Trophoblast cell (in vitro differentiated cells and primary cell): ENCODE measurements at regions not wholly inside any gene's neighbourhood (a gene's known extent, or its start where the extent isn't known, plus 50 kb on each side); places are given as distances from the start of the nearest gene placed in this dataset.

Experiments used
- DNase-seq, 2 donors: peaks; one replicate each; pipeline ENCODE4 v3.0.0-alpha.2; 2016
- H2AFZ ChIP-seq: 2 replicates; pipeline ENCODE4 v1.6.1; 2013; ENCODE audit warnings: low read length, moderate library complexity, mild to moderate bottlenecking; ENCODE audit not compliant: insufficient read depth, poor library complexity
- H2AK5ac ChIP-seq: 2 replicates; pipeline ENCODE4 v1.6.1; 2013; ENCODE audit warnings: mild to moderate bottlenecking, low read length
- H2BK120ac ChIP-seq: 2 replicates; pipeline ENCODE4 v1.6.1; 2013; ENCODE audit warnings: low read length, mild to moderate bottlenecking, moderate library complexity; ENCODE audit not compliant: insufficient read depth, poor library complexity
- H2BK12ac ChIP-seq: 2 replicates; pipeline ENCODE4 v1.6.1; 2013; ENCODE audit warnings: mild to moderate bottlenecking, low read length, moderate library complexity
- H2BK5ac ChIP-seq: 2 replicates; pipeline ENCODE4 v1.6.1; 2013; ENCODE audit warnings: low read length, low read depth, moderate library complexity, mild to moderate bottlenecking; ENCODE audit not compliant: poor library complexity
- H3K14ac ChIP-seq: 2 replicates; pipeline ENCODE4 v1.6.1; 2013; ENCODE audit warnings: mild to moderate bottlenecking, low read length
- H3K18ac ChIP-seq: 2 replicates; pipeline ENCODE4 v1.6.1; 2013; ENCODE audit warnings: mild to moderate bottlenecking, low read length
- H3K23ac ChIP-seq: 2 replicates; pipeline ENCODE4 v1.6.1; 2013; ENCODE audit warnings: low read length
- H3K27ac ChIP-seq: 2 replicates; pipeline ENCODE4 v1.5.1; 2013; ENCODE audit warnings: low read depth, mild to moderate bottlenecking, inconsistent platforms, low read length, moderate library complexity
- H3K27me3 ChIP-seq: 2 replicates; pipeline ENCODE4 v1.6.1; 2013; ENCODE audit warnings: inconsistent platforms, mild to moderate bottlenecking, low read length, moderate library complexity; ENCODE audit not compliant: insufficient read depth
- H3K36me3 ChIP-seq, 2 experiments: 1 replicate in 1 of 2; 2 replicates in 1 of 2; pipeline ENCODE4 v1.6.1; 2013; ENCODE audit warnings: low read length in 2 of 2, mild to moderate bottlenecking in 2 of 2, moderate library complexity in 1 of 2; ENCODE audit not compliant: insufficient read depth in 2 of 2, control insufficient read depth in 1 of 2
- H3K4ac ChIP-seq: 2 replicates; pipeline ENCODE4 v1.6.1; 2013; ENCODE audit warnings: low read depth, mild to moderate bottlenecking, low read length, moderate library complexity
- H3K4me1 ChIP-seq, 2 experiments: 1 replicate in 1 of 2; 2 replicates in 1 of 2; pipeline ENCODE4 v1.6.1; 2013; ENCODE audit warnings: low read length in 2 of 2, mild to moderate bottlenecking in 2 of 2, moderate library complexity in 1 of 2; ENCODE audit not compliant: insufficient read depth in 2 of 2, control insufficient read depth in 1 of 2
- H3K4me2 ChIP-seq: 2 replicates; pipeline ENCODE4 v1.6.1; 2013; ENCODE audit warnings: inconsistent platforms, mild to moderate bottlenecking, low read length, moderate library complexity
- H3K4me3 ChIP-seq: 2 replicates; pipeline ENCODE4 v1.5.1; 2013; ENCODE audit warnings: mild to moderate bottlenecking, low read depth, low read length, inconsistent platforms
- H3K79me1 ChIP-seq: one replicate; pipeline ENCODE4 v1.6.1; 2013; ENCODE audit warnings: low read length
- H3K79me2 ChIP-seq: 2 replicates; pipeline ENCODE4 v1.6.1; 2013; ENCODE audit warnings: low read length, mild to moderate bottlenecking; ENCODE audit not compliant: control insufficient read depth, insufficient read depth, poor library complexity
- H3K9ac ChIP-seq: 2 replicates; pipeline ENCODE4 v1.6.1; 2013; ENCODE audit warnings: mild to moderate bottlenecking, low read length
- H3K9me3 ChIP-seq: 2 replicates; pipeline ENCODE4 v1.6.1; 2013; ENCODE audit warnings: low read depth, mild to moderate bottlenecking, control low read depth, inconsistent platforms, low read length; ENCODE audit not compliant: insufficient read depth
- H4K12ac ChIP-seq: 2 replicates; pipeline ENCODE4 v1.6.1; 2013; ENCODE audit warnings: low read depth, mild to moderate bottlenecking, low read length, moderate library complexity
- H4K8ac ChIP-seq: 2 replicates; pipeline ENCODE4 v1.6.1; 2013; ENCODE audit warnings: low read depth, mild to moderate bottlenecking, low read length, moderate library complexity
- H4K91ac ChIP-seq: one replicate; pipeline ENCODE4 v1.6.1; 2013; ENCODE audit warnings: low read depth, mild to moderate bottlenecking, low read length, moderate library complexity
- WGBS: extraction: QIAGEN DNeasy Blood & Tissue Kit; methylation state at CpG from one replicate; pipeline ENCODE4 v1.1.7; 2013; ENCODE audit warnings: missing lambda C conversion rate; ENCODE audit not compliant: insufficient read length, insufficient coverage; ENCODE audit errors: extremely low coverage; 5-methylcytosine and 5-hydroxymethylcytosine counted together

DNA sequence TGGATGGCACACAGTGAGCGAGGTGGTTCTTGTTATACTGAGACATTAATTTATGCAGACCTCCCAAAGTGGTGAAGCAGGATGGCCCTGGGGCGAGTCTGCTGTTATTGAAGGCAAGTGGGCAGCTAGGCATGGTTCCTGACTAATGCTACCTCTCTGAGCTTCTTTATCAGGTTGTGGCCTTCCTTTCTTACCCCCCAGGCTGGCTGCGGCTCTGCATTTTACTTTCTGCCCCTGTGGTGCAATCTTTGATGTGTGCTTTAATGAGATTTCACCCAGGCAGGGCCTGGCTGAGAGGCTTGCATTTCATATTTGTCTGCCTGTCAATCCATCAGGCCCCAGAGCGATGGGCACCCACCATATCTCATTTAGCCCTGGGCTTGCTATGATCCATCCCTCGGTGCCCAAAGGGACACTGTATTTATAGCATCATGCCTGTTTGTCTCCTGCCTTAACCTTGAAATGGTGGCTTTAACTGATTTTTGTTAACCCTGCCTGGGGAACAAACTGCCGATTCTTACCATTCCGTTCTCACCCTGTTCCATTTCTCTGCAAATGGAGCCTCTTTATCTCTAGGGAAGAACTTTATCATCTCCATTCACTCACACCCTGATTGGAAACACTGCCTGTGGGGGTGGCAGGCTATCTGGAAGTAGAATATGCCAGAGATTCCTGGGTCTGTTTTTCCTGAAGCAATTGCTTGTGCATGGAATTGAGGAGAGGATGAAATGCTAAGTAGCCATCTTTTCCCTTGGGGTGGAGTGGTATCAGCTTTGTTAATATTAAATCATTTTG, 316.2 kb upstream of the THSD7B start:
- Histone ChIP-seq H4K91ac (no peak overlapping the region), H3K79me1 (no peaks in the 10 kb centered on the region), H2BK5ac (no peak overlapping the region), H2BK120ac (no peak overlapping the region), H3K4me2 (no peak overlapping the region), H3K23ac (no peak overlapping the region), H3K4ac (no peak overlapping the region), H3K27ac (no peak overlapping the region), H2BK12ac (no peak overlapping the region), H2AK5ac (no peak overlapping the region), H4K8ac (no peak overlapping the region), H3K9ac (no peak overlapping the region), H3K27me3 (no peaks in the 10 kb centered on the region), H3K4me3 (no peak overlapping the region), H2AFZ (no peak overlapping the region), H3K18ac (no peak overlapping the region), H3K4me1 (no peaks in the 10 kb centered on the region), H3K36me3 (no peaks in the 10 kb centered on the region), H3K14ac (no peak overlapping the region), H3K79me2 (no peaks in the 10 kb centered on the region), H3K9me3 (no peaks in the 10 kb centered on the region), H4K12ac (no peak overlapping the region)
- no peak for DNase-seq
- WGBS: no CpG with 5 or more reads among the region's 7 CpGs

DNA sequence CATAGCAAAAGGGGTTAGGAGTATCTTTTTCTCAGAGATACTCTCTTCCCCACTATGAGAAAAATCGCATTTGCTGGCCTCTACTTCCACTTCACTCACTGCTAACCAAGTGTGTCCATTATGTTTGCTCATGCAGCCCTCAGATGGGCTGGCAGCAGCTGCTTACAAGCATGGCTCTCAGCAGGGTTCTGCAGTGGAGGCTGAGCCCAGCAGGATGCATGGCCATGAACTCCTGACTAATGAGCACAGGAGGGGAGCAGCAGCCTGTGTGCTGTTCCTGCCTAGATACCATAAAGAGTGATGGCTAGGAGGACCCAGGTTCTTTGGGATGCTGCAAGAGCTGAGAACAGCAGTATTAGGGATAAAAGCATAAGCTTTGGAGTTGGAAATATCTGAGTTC, 316.9 kb upstream of the THSD7B start:
- Histone ChIP-seq H3K36me3 (no peaks in the 10 kb centered on the region), H3K4me3 (no peak overlapping the region), H3K18ac (no peak overlapping the region), H3K9ac (no peak overlapping the region), H3K27ac (no peak overlapping the region), H3K27me3 (no peaks in the 10 kb centered on the region), H3K9me3 (no peaks in the 10 kb centered on the region), H3K14ac (no peak overlapping the region), H3K4me1 (no peaks in the 10 kb centered on the region), H3K4me2 (no peak overlapping the region), H4K8ac (no peak overlapping the region), H2BK5ac (no peak overlapping the region), H4K91ac (no peak overlapping the region), H2BK12ac (no peak overlapping the region), H2AFZ (no peak overlapping the region), H2BK120ac (no peak overlapping the region), H3K79me2 (no peaks in the 10 kb centered on the region), H3K4ac (no peak overlapping the region), H3K79me1 (no peaks in the 10 kb centered on the region), H3K23ac (no peak overlapping the region), H2AK5ac (no peak overlapping the region), H4K12ac (no peak overlapping the region)
- no peak for DNase-seq
- WGBS: no CpG with 5 or more reads among the region's 1 CpG

DNA sequence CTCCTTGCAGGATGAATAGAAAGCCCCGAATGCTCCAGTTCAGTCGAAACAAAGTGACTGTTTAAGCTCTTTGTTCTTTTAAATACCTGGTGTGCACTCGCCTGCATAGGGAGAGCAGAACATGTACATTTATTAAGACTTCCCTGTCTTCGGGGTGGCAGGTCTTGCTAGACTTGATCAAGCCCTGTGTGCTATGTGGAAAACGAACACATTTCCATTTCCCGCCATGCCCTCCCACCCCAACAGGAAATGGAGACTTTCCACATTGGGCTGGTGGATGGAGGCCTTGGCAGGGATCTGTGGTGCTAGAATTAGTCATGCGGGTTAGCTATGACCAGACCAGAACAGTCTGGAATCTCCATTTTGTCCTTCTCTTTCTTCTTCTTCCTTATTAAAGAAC, 321.0 kb upstream of the THSD7B start:
- Histone ChIP-seq H3K18ac (no peak overlapping the region), H4K12ac (no peak overlapping the region), H3K27ac (no peak overlapping the region), H3K4me2 (no peak overlapping the region), H4K91ac (no peak overlapping the region), H2AK5ac (no peak overlapping the region), H2BK12ac (no peak overlapping the region), H2BK120ac (no peak overlapping the region), H3K9ac (no peak overlapping the region), H3K36me3 (no peaks in the 10 kb centered on the region), H3K4me3 (no peak overlapping the region), H3K79me2 (no peaks in the 10 kb centered on the region), H2BK5ac (no peak overlapping the region), H3K4ac (no peak overlapping the region), H4K8ac (no peak overlapping the region), H3K79me1 (no peaks in the 10 kb centered on the region), H3K14ac (no peak overlapping the region), H3K4me1 (no peaks in the 10 kb centered on the region), H2AFZ (no peak overlapping the region), H3K27me3 (no peaks in the 10 kb centered on the region), H3K9me3 (no peaks in the 10 kb centered on the region), H3K23ac (no peak overlapping the region)
- no peak for DNase-seq
- WGBS: no CpG with 5 or more reads among the region's 7 CpGs

- no peaks in the 10 kb centered on the region for H3K36me3 ChIP-seq
- no peak overlapping the region for H3K9ac ChIP-seq
- no peaks in the 10 kb centered on the region for H3K79me2 ChIP-seq
- no peak overlapping the region for H2BK12ac ChIP-seq
- no peak overlapping the region for H4K91ac ChIP-seq
- H3K79me1 ChIP-seq: no peaks in the 10 kb centered on the region
- no peak overlapping the region for H4K8ac ChIP-seq
- H3K27ac ChIP-seq: no peak overlapping the region
- no peak overlapping the region for H3K23ac ChIP-seq
- no peak for DNase-seq
- H2BK5ac ChIP-seq: no peak overlapping the region
- H4K12ac ChIP-seq: no peak overlapping the region
- no peaks in the 10 kb centered on the region for H3K9me3 ChIP-seq
- no peaks in the 10 kb centered on the region for H3K27me3 ChIP-seq
- no peaks in the 10 kb centered on the region for H3K4me1 ChIP-seq
- no peak overlapping the region for H3K18ac ChIP-seq
- no CpG with 5 or more reads among the region's 2 CpGs for WGBS
- H2BK120ac ChIP-seq: no peak overlapping the region
- no peak overlapping the region for H3K4ac ChIP-seq
- no peak overlapping the region for H3K4me3 ChIP-seq
- H2AFZ ChIP-seq: no peak overlapping the region
- H3K4me2 ChIP-seq: no peak overlapping the region
- H3K14ac ChIP-seq: no peak overlapping the region
- no peak overlapping the region for H2AK5ac ChIP-seq
Measured at GRCh38 chr2:136443661-136444060, 321.7 kb upstream of the THSD7B start.
